22Rv1 (cell line): ENCODE measurements at regions not wholly inside any gene's neighbourhood (a gene's known extent, or its start where the extent isn't known, plus 50 kb on each side); places are given as distances from the start of the nearest gene placed in this dataset.

Experiments used
- CTCF ChIP-seq: fragments of 450-650 bp; IDR thresholded peaks from 2 replicates; pipeline ENCODE4 v1.5.1; 2017; ENCODE audit warnings: mild to moderate bottlenecking
- ZFX ChIP-seq: fragments of 450-650 bp; IDR thresholded peaks from 2 replicates; pipeline ENCODE4 v1.6.1; 2017; ENCODE audit warnings: antibody characterized with exemption, borderline replicate concordance

DNA sequence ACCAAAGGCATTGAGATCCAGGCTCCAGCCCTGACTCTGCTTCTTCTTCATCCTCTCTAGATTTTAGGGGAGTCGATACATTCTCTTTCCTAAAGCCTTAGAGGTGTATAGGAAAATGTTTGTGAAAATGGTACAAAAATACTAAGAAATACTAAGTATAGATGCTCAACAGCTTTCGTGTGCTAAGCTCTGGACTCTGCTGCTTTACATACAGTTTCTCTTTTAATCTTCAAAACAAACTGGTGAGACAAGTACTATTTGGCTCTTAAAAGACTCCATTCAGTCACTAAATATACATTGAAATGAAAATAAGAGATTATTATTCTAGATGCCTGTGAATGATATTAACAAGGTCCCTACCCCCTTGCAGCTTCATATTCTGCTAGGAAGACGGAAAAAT lies 174.5 kb upstream of the TRPM3 start:
- TF ChIP-seq CTCF (no peak), ZFX (no peak)
